ENCODE measurements at regions not wholly inside any gene's neighbourhood (a gene's known extent, or its start where the extent isn't known, plus 50 kb on each side); places are given as distances from the start of the nearest gene placed in this dataset.
"Not testable (repeated sequence)": the region's sequence is repeated elsewhere in the genome, so short reads cannot be mapped to it uniquely, and the experiment has no call there.

DNA sequence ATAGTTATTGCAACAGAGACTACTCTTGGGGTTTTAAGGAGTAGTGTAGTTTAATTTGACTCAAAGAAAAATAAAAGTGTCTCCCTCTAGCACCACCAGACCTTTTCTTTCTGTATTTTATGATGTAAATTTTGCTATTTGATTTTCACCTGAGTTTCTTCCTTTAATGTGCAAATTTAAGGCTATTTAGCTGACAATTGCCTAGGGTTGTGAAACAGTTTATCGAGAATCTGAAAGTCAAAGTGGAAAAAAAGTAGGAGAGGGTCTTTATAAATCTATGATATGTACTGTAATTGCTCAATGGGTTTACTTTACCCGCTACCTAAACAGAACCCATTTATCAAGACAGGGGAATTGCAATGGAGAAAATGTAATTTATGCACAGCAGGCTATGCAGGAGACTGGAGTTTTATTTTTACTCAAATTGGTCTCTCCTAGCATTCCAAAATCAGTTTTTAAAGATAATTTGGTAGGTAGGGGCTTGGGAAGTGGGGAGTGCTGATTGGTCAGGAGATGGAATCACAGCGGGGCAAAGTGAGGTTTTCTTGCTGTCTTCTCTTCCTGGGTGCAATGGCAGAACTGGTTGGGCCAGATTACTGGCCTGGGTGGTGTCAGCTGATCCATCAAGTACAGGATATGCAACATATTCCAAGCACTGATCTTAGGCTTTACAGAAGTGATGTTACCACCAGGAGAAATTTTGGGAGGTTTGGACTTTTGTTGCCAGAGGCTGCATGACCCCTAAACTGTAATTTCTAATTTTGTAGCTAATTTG lies 228.6 kb upstream of the TACR3 start:
- WGBS, 2 donors (ENCODE audit: low coverage in 1 of 2): 42 to 71% methylated on average over 3 of the region's 3 CpGs
- no peak for DNase-seq
- Histone ChIP-seq H3K9me3 (no peaks in the 10 kb centered on the region), H3K27me3 (no peaks in the 10 kb centered on the region), H3K4me3 (no peak overlapping the region), H3K36me3 (no peaks in the 10 kb centered on the region), H3K4me1 (no peaks in the 10 kb centered on the region), H3K27ac (no peak overlapping the region)
- intact Hi-C loops (cut with DNase I; ENCODE audit: low total_unique reads): no loop called here
- TF ChIP-seq POLR2AphosphoS5 (IDR thresholded peaks at IDR 0.05): no peak
- in situ Hi-C loops (cut with MboI; ENCODE audit: low pct_ligation_motif_present in 1 of 4, low pct_unique_long_range_greater_than_20kb in 1 of 4, low sequenced_read_pairs in 3 of 4): no loop called here

DNA sequence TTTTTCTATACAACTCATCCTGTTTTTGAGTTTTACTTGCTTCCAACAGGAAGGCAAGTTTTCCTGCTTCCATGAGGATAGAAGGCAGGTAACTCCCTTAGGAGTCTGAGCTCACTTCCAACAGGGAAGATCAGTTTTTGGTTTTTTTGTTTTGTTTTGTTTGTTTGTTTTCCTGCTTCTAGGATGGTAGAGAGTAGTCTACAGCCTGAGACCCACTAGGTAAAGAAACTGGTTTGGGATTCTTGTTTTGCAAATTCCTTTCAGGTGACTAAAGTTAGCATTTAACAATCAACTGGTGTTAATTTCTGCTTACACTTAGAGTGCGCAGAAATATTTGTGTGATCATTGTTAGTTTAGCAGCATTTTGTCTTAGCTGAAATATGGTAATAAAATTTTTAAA lies 227.8 kb upstream of the TACR3 start:
- DNase-seq: no peak
- Histone ChIP-seq H3K27ac (no peak overlapping the region), H3K9me3 (no peaks in the 10 kb centered on the region), H3K4me1 (no peaks in the 10 kb centered on the region), H3K4me3 (no peak overlapping the region), H3K27me3 (no peaks in the 10 kb centered on the region), H3K36me3 (no peaks in the 10 kb centered on the region)
- intact Hi-C loops (cut with DNase I; ENCODE audit: low total_unique reads) (no loop called here), in situ Hi-C loops (cut with MboI; ENCODE audit: low pct_ligation_motif_present in 1 of 4, low pct_unique_long_range_greater_than_20kb in 1 of 4, low sequenced_read_pairs in 3 of 4) (no loop called here)
- 57 to 80% methylated on average over 1 of the region's 1 CpG for WGBS, 2 donors (ENCODE audit: low coverage in 1 of 2)
- TF ChIP-seq EP300 (IDR thresholded peaks at IDR 0.05; ENCODE audit: low read depth) (no peak), CTCF (IDR thresholded peaks at IDR 0.05) (no peak), POLR2AphosphoS5 (IDR thresholded peaks at IDR 0.05) (no peak), POLR2A (IDR thresholded peaks at IDR 0.05) (no peak)

DNA sequence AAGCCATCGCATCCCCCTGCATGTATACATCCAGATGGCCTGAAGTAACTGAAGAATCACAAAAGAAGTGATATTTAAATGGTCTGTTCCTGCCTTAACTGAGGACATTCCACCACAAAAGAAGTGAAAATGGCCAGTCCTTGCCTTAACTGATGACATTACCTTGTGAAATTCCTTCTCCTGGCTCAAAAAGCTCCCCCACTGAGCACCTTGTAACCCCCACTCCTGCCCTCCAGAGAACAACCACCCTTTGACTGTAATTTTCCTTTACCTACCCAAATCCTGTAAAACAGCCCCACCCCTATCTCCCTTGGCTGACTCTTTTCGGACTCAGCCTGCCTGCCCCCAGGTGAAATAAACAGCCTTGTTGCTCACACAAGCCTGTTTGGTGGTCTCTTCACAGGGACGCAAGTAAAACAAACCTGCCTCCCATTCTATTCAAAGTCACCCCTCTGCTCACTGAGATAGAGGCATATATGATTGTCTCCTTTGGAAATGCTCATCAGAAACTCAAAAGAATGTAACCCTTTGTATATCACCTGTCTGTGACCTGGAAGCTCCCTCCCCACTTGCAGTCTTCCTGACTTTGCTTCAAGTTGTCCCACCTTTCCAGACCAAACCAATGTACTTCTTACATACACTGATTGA lies 227.0 kb upstream of the TACR3 start:
- H3K27me3 ChIP-seq; H3K36me3 ChIP-seq; intact Hi-C loops (cut with DNase I; ENCODE audit: low total_unique reads); H3K4me3 ChIP-seq; DNase-seq; in situ Hi-C loops (cut with MboI; ENCODE audit: low pct_ligation_motif_present in 1 of 4, low pct_unique_long_range_greater_than_20kb in 1 of 4, low sequenced_read_pairs in 3 of 4); H3K27ac ChIP-seq; H3K4me1 ChIP-seq; H3K9me3 ChIP-seq: not testable (repeated sequence)
- WGBS, 2 donors (ENCODE audit: low coverage in 1 of 2): 39 to 86% methylated on average over 2 to 3 of the region's 3 CpGs

DNA sequence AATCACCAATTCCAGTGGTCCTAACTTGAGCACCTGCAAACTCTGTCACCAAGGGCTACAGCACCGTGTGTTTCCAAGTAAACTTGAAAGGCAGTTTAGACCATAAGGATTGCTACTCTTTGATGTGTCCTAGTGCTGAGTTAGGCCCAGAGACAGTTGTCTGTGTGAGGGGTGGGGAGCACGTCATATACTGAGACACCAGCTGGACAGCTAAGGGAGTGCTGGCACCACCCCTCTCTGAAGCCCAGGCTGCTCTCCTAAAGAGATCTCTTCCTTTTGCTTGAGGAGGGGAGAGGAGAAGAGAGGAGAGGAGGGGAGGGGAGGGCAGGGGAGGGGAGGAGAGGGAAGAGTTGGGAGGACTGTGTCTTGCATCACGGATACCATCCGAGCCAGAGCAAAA lies 218.7 kb upstream of the TACR3 start:
- DNase-seq: no peak
- intact Hi-C loops (cut with DNase I; ENCODE audit: low total_unique reads) (no loop called here), in situ Hi-C loops (cut with MboI; ENCODE audit: low pct_ligation_motif_present in 1 of 4, low pct_unique_long_range_greater_than_20kb in 1 of 4, low sequenced_read_pairs in 3 of 4) (no loop called here)
- WGBS, 2 donors (ENCODE audit: low coverage in 1 of 2): 71 to 86% methylated on average over 1 to 4 of the region's 4 CpGs
- no peak overlapping the region for H3K27ac ChIP-seq
- H3K9me3 ChIP-seq: no peaks in the 10 kb centered on the region
- TF ChIP-seq CTCF (IDR thresholded peaks at IDR 0.05): no peak
- TF ChIP-seq EP300 (IDR thresholded peaks at IDR 0.05; ENCODE audit: low read depth): no peak
- TF ChIP-seq POLR2AphosphoS5 (IDR thresholded peaks at IDR 0.05): no peak
- no peak for TF ChIP-seq POLR2A (IDR thresholded peaks at IDR 0.05)
- no peaks in the 10 kb centered on the region for H3K4me1 ChIP-seq
- H3K4me3 ChIP-seq: no peak overlapping the region
- H3K27me3 ChIP-seq: no peaks in the 10 kb centered on the region
- H3K36me3 ChIP-seq: no peaks in the 10 kb centered on the region

GRCh38 chr4:103936653-103937145 lies 216.9 kb upstream of the TACR3 start:
- Histone ChIP-seq H3K27ac (no peak overlapping the region), H3K4me1 (no peaks in the 10 kb centered on the region), H3K27me3 (no peaks in the 10 kb centered on the region), H3K9me3 (no peaks in the 10 kb centered on the region), H3K4me3 (no peak overlapping the region), H3K36me3 (no peaks in the 10 kb centered on the region)
- no peak for TF ChIP-seq EP300 (IDR thresholded peaks at IDR 0.05; ENCODE audit: low read depth)
- TF ChIP-seq CTCF (IDR thresholded peaks at IDR 0.05): no peak
- TF ChIP-seq POLR2AphosphoS5 (IDR thresholded peaks at IDR 0.05): no peak
- no peak for TF ChIP-seq POLR2A (IDR thresholded peaks at IDR 0.05)
- 92% methylated on average over 22 of the region's 26 CpGs; no CpG with 5 or more reads in 1 of the 2 donors for WGBS, 2 donors (ENCODE audit: low coverage in 1 of 2)
- intact Hi-C loops (cut with DNase I; ENCODE audit: low total_unique reads) (no loop called here), in situ Hi-C loops (cut with MboI; ENCODE audit: low pct_ligation_motif_present in 1 of 4, low pct_unique_long_range_greater_than_20kb in 1 of 4, low sequenced_read_pairs in 3 of 4) (no loop called here)
- no peak for DNase-seq

All from transverse colon (tissue), 4 donors.